ENCODE measurements at regions not wholly inside any gene's neighbourhood (a gene's known extent, or its start where the extent isn't known, plus 50 kb on each side); places are given as distances from the start of the nearest gene placed in this dataset.

DNA sequence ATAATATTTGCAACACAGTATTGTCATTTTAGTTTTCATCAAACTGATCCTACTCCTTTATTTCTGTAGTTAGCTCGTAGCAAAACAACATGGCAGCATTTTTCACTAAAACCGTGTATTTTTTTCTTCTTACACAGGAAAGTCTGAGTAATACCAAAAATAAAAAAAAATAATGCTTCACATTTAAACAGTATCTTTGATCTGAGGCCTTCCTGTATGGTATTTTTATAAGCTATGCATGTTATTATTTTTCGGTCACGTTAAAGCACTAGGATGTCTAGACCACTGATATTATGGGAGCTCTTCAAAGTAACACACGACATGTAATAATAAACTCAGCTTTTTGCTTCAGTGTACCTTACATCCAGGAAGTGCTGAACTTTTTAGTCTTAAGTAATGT lies 94.1 kb upstream of the SRD5A3 start:
- no peaks in the 10 kb centered on the region for H3K9me3 ChIP-seq (replicated peaks; ENCODE audit: control insufficient read depth, insufficient read depth, low read length)
- peak; percentile 91 for DNase-seq (ENCODE audit: low read depth, low spot score)
- H3K4me1 ChIP-seq (ENCODE audit: control insufficient read depth, extremely low read depth, insufficient read depth, low read length) = peaks cover 40% of the 10 kb centered on the region
- peak overlapping the region; percentile 83 for H3K4me2 ChIP-seq (ENCODE audit: insufficient read depth, low read length)
- dilution Hi-C loops (cut with MboI; ENCODE audit: extremely low pct_ligation_motif_present, low sequenced_read_pairs) = no loop called here
- no TSS peak for BruUV-seq (replicated peaks)
- H3K9me1 ChIP-seq (replicated peaks; ENCODE audit: control insufficient read depth, extremely low read depth, insufficient read depth, low read length) = no peaks in the 10 kb centered on the region
- ChIA-PET CTCF (interaction anchor here (0.8 to 1.9 kb wide), 13 partner anchors 18 to 281 kb away, joined by 3 to 9 read pairs (median 5); no protein-coding TSS in a partner anchor), POLR2A (interaction anchor here (0.9 to 1.4 kb wide), 3 partner anchors 68 to 126 kb away, joined by 3 to 4 read pairs (median 4); partner anchors contain the start of gene KDR)
- H3K4me3 ChIP-seq (replicated peaks in 1 of 3; ENCODE audit: insufficient read depth in 1 of 3, low read depth in 1 of 3, low read length in 3 of 3) = no peak overlapping the region
- FAIRE-seq = peak; percentile 89
- H3K27ac ChIP-seq (ENCODE audit: insufficient read depth, low read depth, low read length) = peak overlapping the region; percentile 44
- no peaks in the 10 kb centered on the region for H3K79me2 ChIP-seq (ENCODE audit: control insufficient read depth, insufficient read depth, low read length)
- H3K36me3 ChIP-seq (ENCODE audit: control insufficient read depth in 2 of 2, extremely low read depth in 1 of 2, insufficient read depth in 2 of 2, low read length in 2 of 2) = no peaks in the 10 kb centered on the region
- peak overlapping the region; percentile 21 for H3K9ac ChIP-seq (replicated peaks; ENCODE audit: extremely low read depth, insufficient read depth, low read length)
- H4K20me1 ChIP-seq (replicated peaks; ENCODE audit: control insufficient read depth, extremely low read depth, insufficient read depth, low read length) = no peaks in the 10 kb centered on the region
- no peak overlapping the region for H2AFZ ChIP-seq (ENCODE audit: low read depth, low read length)
- intact Hi-C loops (cut with micrococcal nuclease) = loop anchor here (1.0 to 5.0 kb wide), 3 partner anchors 37 to 172 kb away; no protein-coding TSS in a partner anchor
- peak; percentile 64 for TF ChIP-seq JUN (IDR thresholded peaks at IDR 0.05; ENCODE audit: borderline replicate concordance, insufficient read depth, insufficient read length, low read depth)
- TF ChIP-seq FOS (IDR thresholded peaks at IDR 0.05; ENCODE audit: borderline replicate concordance, insufficient read depth, low read length) = peak; percentile 48
- peak; percentile 69 for TF ChIP-seq GATA2 (IDR thresholded peaks at IDR 0.05; ENCODE audit: insufficient read depth, insufficient read length, low read depth, low read length)
- TF ChIP-seq EZH2 (IDR thresholded peaks at IDR 0.05; ENCODE audit: borderline replicate concordance, low read depth, low read length, severe bottlenecking) = no peak
- H3K27me3 ChIP-seq (ENCODE audit: control insufficient read depth in 2 of 2, insufficient read depth in 2 of 2, low read length in 2 of 2) = no peaks in the 10 kb centered on the region

- no peak overlapping the region for H3K27ac ChIP-seq (ENCODE audit: insufficient read depth, low read depth, low read length)
- CTCF ChIA-PET = interaction anchor here (1.0 kb wide), 1 partner anchor 14 kb away, joined by 3 read pairs; no protein-coding TSS in a partner anchor
- H3K4me1 ChIP-seq (ENCODE audit: control insufficient read depth, extremely low read depth, insufficient read depth, low read length) = peaks cover 36% of the 10 kb centered on the region
- POLR2A ChIA-PET = no interaction called here
- H3K36me3 ChIP-seq (ENCODE audit: control insufficient read depth in 2 of 2, extremely low read depth in 1 of 2, insufficient read depth in 2 of 2, low read length in 2 of 2) = no peaks in the 10 kb centered on the region
- no peak overlapping the region for H2AFZ ChIP-seq (ENCODE audit: low read depth, low read length)
- TF ChIP-seq POLR2AphosphoS5 (IDR thresholded peaks at IDR 0.05; ENCODE audit: insufficient read depth, low read depth, low read length) (no peak), EZH2 (IDR thresholded peaks at IDR 0.05; ENCODE audit: borderline replicate concordance, low read depth, low read length, severe bottlenecking) (no peak), GATA2 (IDR thresholded peaks at IDR 0.05; ENCODE audit: insufficient read depth, insufficient read length, low read depth, low read length) (no peak), FOS (IDR thresholded peaks at IDR 0.05; ENCODE audit: borderline replicate concordance, insufficient read depth, low read length) (no peak), POLR2A (IDR thresholded peaks at IDR 0.05; ENCODE audit: low read depth, low read length) (no peak), MYC (IDR thresholded peaks at IDR 0.05; ENCODE audit: low read depth, low read length) (no peak), JUN (IDR thresholded peaks at IDR 0.05; ENCODE audit: borderline replicate concordance, insufficient read depth, insufficient read length, low read depth) (no peak), CTCF (IDR thresholded peaks at IDR 0.05; ENCODE audit: extremely low read depth in 1 of 2, insufficient read depth in 1 of 2, low read depth in 1 of 2, low read length in 2 of 2) (no peak)
- TF ChIP-seq, protein P1, sequence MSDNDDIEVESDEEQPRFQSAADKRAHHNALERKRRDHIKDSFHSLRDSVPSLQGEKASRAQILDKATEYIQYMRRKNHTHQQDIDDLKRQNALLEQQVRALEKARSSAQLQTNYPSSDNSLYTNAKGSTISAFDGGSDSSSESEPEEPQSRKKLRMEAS (IDR thresholded peaks at IDR 0.05; ENCODE audit: insufficient read depth, insufficient read length) = no peak
- H3K9ac ChIP-seq (replicated peaks; ENCODE audit: extremely low read depth, insufficient read depth, low read length) = no peak overlapping the region
- no peaks in the 10 kb centered on the region for H4K20me1 ChIP-seq (replicated peaks; ENCODE audit: control insufficient read depth, extremely low read depth, insufficient read depth, low read length)
- BruUV-seq (replicated peaks) = no TSS peak
- dilution Hi-C loops (cut with MboI; ENCODE audit: extremely low pct_ligation_motif_present, low sequenced_read_pairs) = no loop called here
- H3K9me1 ChIP-seq (replicated peaks; ENCODE audit: control insufficient read depth, extremely low read depth, insufficient read depth, low read length) = no peaks in the 10 kb centered on the region
- no peaks in the 10 kb centered on the region for H3K79me2 ChIP-seq (ENCODE audit: control insufficient read depth, insufficient read depth, low read length)
- no peak overlapping the region for H3K4me3 ChIP-seq (replicated peaks in 1 of 3; ENCODE audit: insufficient read depth in 1 of 3, low read depth in 1 of 3, low read length in 3 of 3)
- intact Hi-C loops (cut with micrococcal nuclease) = loop anchor here (2.0 to 5.0 kb wide), 2 partner anchors 39 to 43 kb away; no protein-coding TSS in a partner anchor
- DNase-seq (ENCODE audit: low read depth, low spot score) (peak; percentile 38), FAIRE-seq (no peak)
- no peaks in the 10 kb centered on the region for H3K9me3 ChIP-seq (replicated peaks; ENCODE audit: control insufficient read depth, insufficient read depth, low read length)
- H3K27me3 ChIP-seq (ENCODE audit: control insufficient read depth in 2 of 2, insufficient read depth in 2 of 2, low read length in 2 of 2) = no peaks in the 10 kb centered on the region
- H3K4me2 ChIP-seq (ENCODE audit: insufficient read depth, low read length) = no peak overlapping the region
Measured at GRCh38 chr4:55253948-55254593, 92.0 kb upstream of the SRD5A3 start.

All from endothelial cell of umbilical vein (primary cell).